Glomerular visceral epithelial cell (primary cell): ENCODE measurements at regions not wholly inside any gene's neighbourhood (a gene's known extent, or its start where the extent isn't known, plus 50 kb on each side); places are given as distances from the start of the nearest gene placed in this dataset.
A peak's percentile ranks its signal among the peaks of the same experiment; 100 is the strongest.

Experiments
- DNase-seq: peaks from one replicate; pipeline ENCODE4 v3.0.0-alpha.2; 2016; ENCODE audit errors: extremely low spot score

DNA sequence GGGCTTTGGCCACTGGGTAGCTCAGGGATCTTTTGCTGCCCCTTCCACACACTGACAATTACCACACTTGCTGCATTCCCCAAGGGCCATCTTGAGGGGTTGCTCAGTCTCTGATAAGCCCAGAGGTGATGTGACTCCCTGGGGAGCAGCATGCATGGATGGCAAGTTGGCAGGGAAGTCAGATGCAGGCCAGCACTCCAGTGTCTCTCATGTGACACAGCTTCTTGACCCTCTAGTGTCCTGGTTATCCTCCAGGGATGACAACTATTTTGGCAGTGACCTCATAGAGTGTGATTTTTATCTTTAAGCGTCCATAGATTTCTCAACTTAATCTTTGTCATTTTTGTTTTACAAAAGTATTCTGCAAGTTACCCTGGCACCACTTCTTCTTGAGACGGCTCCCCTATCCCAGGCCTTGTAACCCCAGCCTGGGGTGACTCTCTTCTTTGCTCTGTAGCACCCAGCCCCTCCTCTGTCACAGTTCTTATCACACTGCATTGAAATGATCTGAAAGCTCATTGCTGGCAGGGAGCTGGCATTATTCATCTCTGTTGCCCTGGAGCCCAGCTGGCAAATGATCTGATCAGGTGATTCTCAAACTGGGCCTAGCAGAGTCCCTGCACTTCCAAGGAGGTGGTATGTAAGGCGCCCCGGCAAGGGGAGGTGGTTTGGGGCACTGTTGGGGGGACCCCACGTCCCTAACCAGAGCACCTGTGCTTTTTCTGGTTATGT lies 72.6 kb downstream of the TENT5C start:
- DNase-seq: no peak

DNA sequence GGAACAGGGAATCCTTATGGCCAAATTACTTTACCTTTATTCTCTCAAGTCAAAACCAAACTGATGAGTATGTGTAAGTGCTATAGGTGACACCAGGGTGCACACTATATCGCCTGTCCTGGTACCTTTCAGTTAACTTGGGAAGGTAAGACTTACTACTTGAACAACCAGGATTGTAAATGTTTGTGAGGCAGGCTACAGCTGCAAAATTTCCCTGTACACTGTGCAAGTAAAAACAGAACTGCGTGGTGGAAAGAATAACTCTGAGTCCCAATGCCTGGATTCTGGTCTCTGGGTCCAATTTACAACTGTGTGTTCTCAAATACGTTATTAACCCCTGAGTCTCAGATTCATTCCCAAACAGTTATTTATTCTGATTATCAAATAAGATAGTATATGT lies 73.5 kb downstream of the TENT5C start:
- DNase-seq: no peak

DNA sequence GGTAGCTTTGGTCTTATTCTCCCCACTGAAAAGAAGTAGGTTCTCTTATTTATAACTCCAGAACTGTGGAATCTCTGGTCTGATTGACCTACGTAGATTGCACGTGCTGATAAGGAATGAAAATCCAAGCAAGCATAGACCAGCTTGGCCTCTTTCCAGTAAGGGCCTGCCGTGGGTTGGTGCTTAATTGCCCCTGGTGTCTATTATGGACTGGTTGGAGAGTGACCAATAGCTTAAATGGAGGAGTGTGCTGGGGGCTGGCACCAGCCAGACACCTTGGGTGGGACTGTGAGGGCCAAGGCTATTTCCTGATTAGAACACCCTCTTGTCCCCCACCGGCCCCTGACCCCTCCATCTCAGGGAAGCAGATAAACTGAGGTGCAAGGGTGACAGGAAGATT lies 74.0 kb downstream of the TENT5C start:
- no peak for DNase-seq

DNA sequence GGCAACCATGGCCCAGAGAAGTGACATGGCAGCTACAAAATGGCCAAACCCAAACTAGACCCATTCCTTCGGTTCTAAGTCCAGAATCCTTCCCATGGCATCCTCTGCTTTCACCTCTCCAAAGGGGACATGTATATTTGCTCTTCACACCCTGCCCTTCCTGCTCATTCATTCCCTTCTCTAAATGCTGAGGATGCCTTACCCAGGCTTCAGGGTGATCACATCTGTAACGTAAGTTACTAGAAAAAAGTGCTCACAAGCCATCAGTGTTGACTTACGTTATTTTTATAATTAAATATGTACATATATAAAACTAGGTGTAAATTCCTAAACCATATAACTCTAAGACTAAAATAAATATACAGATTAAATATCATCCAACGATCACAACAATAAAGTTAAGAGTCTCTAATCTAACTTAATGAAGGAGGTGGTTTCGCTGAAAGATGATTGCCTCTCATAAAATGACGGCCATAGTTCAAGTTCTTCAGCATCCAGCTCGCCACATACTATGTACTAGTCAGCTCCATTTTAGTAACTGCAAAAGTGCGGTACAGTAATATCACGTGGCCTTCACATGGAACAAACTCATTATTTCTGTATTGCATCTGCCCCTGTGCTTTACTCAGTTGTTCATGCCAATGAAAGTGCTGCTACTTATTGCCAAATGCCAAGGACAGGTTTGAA lies 74.6 kb downstream of the TENT5C start:
- DNase-seq: no peak

DNA sequence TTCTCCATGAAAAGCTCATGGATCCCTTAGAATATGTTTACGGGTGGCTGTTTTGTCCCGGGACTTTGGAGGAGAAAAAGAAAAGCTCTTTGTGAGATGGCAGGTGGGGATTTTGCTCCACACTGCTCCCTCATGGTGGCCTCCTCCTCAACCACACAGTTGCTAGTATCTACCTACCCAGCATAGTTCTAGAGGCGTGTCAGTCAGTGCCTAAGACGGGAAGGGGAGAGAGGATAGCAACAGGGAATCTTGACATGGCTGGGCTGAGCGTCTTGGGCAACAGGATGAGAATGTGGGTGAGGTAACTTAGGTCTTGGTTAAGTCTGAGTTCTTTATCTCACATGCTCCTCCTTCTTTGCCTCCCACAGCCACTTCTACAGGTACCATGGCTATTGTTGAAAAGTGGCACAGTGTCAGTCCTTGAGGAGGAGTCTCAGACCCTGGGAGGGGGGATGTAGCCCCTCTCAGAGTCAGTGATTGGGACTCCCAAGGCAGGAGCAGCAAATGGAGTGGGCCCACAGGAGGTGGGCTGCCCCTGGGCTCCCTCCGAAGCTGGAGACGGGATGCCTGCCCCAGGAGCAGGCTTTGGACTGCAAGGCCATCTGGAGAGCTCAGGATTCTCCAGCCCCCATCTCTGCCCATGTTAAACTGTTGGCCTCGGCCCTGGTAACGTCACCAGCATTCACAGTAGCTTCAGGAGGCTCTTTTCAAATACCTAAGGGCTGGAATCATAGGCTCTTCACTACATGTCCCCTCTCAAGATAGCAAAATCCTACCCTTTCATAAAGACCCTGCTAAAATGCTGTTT lies 75.4 kb downstream of the TENT5C start:
- DNase-seq: no peak

DNA sequence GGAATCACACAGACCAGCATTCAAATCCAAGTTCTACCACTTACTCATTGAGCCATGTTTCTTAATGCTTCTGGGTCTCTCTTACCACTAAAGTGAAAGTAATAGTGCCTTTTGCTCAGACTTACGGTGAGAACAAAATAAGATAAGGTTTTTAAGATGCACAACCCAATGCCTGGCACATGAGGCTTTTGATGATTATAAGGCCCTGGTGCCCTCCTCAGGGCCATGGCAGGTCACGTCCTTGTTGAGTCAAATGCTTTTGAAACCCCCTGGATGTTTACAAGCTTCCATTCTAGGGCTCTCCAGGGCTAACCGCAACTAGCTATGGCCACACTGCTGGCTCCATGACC lies 76.0 kb downstream of the TENT5C start:
- no peak for DNase-seq

DNA sequence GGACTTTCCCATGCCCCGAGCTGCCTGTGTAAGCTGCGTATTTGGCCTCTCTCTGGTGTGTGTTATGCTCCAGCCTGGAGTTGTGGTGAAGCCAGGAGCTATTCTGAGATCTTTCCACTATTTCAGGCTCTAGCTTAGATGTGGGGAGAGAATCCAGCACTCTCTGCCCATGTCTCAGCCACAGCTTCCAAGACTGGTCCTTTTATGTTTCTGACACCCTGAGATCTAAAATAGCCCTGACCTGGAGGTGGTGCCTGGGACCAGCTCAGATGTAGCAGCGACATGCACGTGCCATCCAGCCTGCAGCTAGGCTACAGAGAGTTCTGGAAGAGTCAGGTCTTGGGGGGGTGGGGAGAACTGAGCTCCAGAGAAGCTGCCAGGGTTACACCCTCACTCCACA lies 76.5 kb downstream of the TENT5C start:
- no peak for DNase-seq

DNA sequence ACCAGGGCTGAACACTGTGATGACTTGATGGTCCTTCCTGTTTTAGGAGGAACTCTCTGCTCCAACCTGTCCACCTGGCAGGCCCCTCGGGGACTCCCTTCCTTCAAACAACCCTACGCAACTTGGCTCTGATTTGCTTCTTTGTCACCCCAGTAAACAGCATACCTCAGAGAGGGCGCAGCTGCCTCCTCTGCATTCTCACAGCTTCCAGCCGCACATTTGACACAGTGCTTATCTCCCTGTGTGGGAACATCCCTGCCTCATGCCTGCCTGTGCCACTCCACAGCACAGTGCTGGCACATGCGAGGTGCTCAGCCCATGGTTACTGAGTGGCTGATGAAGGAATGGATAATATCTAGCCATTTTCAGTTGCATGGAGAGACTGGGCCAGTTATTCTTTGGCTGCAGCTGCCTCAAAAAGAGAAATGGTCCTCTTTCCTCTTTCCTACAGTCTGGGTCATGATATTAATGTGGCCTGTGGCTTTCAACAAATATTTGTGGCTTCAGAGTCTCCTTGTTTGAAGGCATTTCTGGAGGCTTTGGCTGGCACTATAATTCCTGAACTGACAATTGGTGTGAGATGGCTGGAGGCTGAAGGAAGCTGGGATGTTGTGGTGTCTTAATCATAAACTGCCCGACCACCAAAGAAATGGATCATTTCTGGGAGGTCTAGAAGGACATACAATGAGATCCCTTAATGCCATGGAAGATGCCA lies 77.9 kb downstream of the TENT5C start:
- peak; percentile 35 for DNase-seq

DNA sequence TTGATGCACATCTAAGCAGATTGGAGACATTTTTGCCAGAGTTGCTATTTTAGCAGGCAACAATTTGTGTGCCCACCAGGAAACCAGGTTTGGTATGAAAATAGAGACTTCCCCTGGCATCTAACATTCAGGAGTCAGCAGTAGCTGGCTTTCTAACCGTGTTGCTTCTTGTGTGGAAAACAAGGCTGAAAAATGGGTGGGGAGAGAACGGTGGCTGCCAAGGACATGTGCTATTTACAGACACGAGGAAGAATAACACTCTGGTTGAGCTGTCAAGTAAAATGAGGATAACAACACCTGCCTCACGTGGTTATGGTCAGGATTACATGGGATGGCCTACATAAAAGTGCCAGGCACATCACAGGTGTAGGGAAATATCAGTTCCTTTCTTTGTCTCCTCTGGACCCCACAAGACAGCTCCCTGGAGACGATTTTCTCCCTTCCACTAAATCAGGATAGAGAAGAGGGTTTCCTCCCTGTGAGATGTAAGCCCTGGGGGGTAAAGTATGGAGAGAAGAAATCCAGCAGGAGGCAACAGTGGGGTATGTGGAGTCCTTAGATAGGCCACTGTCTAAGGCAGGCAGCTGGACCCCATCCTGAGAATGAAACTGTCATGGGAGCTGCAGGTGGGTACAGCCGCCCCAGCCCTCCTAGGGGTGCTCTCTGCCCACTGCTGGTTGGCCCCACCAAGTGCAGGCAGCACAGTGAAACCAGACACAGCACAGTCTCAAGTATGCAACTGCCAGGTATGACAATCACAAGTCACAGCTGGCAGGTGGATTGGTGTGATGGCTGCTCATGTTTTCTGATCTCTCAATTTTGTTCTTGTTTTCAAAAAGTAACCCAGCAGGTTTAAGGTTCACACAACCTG lies 80.3 kb downstream of the TENT5C start:
- no peak for DNase-seq

DNA sequence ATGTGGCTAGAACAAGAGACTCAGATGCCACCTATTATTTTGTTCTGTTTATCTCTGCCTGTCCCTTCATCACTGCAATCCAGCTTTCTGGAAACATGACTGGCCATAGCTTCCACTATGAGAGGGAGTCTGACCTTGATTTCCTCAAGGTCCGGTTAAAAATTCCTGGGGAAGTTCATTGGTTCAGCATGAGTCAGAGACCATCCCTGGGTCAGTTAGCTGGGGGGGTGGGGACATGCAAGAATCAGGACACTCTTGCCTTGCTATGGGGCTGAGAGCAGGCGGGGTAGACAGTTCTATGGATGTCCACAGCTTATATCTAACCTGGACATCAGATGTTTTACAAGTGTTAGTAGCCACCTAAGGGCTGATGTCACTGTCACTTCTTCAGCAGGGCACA lies 81.1 kb downstream of the TENT5C start:
- peak; percentile 53 for DNase-seq

DNA sequence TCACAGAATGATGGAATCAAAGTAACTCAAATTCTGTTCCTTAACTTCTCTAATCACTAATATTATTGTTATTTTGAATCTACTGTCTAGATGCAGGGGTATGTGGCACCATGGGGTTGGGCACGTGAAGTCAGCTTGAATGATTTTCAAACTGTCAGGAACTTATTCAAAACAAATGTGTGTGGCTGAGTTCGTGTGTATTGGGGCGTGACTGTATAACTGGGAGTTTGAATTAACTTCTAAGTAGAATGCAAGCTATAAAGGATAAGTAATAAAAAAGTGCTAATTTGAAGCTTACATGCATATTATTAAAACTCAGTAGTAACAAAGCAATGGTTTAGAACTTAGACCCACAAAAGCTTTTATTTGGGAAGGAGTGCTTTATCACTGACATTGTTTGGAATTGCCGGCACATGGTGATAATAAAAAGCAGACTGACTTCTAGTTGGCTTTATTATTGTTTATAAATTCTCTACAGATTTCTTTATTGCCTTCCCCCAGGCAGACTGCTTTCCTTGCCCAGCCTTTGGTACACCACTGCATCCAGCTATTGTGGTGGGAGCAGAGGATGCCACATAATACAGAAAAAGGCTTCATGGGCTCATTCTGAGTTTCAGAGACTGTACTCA lies 84.3 kb downstream of the TENT5C start:
- DNase-seq: no peak

DNA sequence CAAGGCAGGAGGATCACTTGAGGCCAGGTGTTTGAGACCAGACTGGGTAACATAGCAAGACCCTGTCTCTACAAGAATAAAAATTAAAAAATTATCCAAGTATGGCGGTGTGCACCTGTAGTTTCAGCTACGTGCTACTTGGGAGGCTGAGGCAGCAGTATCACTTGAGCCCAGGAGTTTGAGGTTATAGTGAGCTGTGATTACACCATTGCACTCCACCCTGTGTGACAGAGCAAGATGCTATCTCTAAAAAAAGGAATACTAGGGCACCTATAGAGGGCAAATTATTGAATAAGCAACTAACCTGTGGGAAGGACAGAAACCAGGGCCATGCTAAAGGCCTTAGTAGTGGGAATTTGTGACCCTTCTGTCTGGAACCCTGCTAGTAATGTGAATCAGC lies 86.1 kb downstream of the TENT5C start:
- DNase-seq: no peak

DNA sequence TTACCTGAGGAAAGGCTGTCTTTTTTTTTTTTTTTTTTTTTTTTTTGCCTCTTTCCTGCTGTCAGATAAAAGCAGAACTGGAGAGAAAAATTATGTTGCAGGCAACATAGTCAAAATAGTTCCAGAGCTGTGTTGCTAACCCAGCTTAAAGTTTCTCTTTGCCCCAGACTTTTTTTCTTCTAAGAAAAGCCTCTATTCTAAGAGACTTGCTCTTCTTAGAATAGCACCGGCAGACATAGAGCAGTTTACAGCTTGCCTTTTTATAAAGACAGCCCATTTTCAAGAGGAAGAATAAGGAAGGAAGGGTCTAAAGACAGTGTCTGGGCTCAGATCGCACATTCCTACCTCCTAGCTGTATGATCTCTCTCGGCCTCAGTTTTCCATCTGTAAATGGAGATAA lies 88.7 kb downstream of the TENT5C start:
- DNase-seq: no peak

DNA sequence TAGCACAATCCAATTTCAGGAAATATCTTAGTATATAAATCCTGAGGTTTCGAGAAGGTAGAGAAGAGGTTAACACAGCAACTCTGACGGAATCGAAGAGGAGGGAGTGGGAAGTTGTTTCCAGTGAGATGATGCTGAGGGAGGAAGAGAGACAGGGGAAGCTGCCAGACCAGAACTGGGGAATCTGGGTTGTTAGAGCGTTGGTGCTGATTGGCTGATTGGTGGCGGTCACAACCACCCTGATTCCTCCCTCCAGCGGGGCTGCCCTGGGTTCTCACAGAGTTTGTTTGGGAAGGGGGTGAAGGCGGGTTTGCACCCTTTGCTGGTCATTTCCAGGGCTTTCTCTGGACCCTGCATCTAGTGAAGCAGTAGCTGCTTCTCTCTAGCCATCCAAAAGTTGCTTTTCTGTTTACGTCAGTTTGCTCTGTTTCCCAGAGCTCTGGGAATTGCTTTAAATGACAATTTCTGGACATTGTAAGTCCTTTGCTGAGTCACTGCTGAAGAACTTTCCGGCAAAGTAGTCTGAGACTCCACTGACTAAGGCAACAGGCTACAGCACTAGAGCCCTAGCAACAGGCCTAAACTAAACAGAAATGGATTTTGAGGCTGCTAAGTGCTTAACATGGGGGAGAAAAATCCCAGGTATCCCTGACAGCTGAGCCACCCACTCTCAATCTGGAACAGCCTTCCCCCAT lies 90.1 kb downstream of the TENT5C start:
- peak; percentile 7 for DNase-seq

DNA sequence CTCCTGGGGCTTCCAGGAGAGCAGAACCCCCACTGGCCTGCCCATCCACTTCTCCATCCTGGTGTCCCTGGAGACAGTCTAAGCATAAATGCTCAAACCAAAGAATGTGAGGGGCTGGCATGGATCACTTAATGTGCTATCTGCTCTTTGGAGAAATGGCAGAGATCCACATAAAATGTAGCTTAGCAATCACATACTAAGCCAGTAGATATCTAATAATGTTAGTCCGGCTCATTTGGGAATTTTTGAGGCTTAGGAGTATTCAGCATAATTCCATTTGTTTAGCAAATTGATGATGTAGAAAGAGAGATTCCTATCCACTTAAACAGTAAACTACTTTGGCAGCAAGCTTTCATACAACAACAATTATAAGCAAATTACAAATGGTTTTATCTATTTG lies 90.7 kb downstream of the TENT5C start:
- no peak for DNase-seq

DNA sequence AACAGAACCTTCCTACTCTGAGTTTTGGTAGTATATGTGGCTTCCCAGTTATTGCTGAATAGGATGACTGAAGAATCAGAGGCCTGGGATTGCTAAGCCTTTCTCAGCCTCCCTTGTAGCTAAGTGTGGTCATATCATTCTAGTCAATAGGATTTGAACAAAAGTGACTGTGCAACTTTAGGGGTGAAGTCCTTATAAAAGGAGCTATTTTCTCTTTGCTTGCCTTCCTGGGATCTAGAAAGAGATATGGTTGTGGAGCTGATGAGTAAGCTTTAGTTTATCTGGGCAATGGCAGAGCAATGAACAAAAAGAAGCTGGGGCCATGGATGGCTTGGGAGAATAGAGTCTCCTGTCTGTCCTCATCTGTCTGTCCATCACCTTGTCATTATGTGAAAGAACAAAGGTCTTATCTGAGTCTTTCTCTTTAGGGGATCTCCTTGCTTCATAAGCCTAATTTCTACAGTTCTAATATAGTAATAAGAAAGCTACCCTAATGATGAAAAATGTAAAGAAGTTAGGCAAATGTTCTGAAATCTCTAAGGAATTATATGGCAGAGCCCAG lies 91.5 kb downstream of the TENT5C start:
- no peak for DNase-seq

DNA sequence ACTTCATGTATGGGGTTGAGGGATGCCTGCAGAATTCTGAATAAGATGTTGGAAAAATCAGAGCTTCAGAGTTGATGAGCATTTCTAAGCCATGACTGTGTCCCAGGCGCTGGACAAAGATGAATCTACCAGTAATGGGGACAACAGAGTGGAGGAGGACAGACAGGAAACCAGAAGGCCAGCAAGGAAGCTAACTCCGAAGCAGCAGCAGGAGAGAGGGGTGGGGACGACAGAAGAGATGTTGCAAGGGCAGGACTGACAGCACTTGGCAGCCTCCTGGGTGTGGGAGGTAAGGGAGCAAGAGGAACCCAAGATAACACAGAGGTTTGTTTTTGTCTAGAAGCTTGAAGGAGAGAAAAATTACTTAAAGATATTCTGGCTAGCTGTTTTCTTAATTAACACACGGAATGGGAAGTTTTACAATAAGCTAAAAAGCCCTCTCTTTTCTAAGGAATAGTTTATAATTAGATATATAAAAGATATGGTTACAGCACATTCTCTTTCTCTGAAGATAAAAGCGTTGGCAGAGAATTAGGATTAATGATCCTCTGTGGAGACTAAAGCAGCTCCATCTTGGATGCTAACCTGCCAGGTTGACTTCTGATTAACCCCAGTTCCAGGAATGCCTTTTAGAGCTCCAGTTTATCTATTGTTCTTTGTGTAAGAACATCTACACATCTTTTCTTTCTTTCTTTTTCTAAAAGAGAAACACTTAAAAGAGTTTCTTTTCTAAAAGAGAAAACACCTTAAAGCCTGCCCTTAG lies 92.7 kb downstream of the TENT5C start:
- DNase-seq: no peak

DNA sequence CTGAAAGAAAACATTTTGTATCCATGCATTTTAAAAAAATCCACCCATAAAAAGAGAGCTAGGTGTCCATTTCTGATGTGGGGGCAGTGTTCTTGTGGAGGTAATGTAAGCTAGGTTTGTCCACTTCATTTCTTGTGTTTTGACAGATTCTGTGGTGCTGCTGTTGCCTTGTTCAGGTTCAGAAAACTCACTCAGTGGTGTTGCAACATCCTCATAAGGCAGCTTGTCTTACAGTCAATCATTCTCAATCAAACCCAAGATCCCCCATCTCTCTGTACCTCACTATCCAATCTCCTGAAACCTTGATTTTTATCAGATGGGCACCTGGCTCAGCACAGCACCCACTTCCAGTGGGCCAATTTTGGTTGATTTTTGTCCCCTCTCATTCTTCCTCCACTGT lies 94.1 kb downstream of the TENT5C start:
- no peak for DNase-seq

DNA sequence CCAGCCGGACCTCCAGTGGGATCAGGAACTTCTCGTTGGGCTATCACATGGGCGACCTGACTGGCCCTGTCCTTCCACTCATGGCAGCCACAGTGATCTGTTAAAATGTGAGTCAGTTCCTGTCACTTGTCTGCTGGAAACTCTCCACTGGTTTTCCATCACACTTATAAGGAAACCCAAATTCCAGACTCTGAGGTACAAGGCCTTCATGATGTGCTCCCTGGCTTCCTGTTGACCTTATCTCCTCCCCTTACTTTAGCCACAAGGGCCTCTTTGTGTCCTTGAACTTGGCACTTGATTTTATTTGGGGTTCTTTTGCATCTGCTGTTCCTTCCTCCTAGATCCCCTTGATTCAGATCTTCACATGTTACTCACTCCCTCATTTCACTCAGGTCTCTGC lies 96.8 kb downstream of the TENT5C start:
- DNase-seq: no peak
